ENCODE measurements at regions not wholly inside any gene's neighbourhood (a gene's known extent, or its start where the extent isn't known, plus 50 kb on each side); places are given as distances from the start of the nearest gene placed in this dataset.

- TF ChIP-seq CTCF (IDR thresholded peaks at IDR 0.05) = no peak
- no peak for TF ChIP-seq POLR2AphosphoS5 (IDR thresholded peaks at IDR 0.05)
These were observed 135.6 kb upstream of the SMIM21 start for GRCh38 chr18:75563150-75563549.
